ENCODE measurements at regions not wholly inside any gene's neighbourhood (a gene's known extent, or its start where the extent isn't known, plus 50 kb on each side); places are given as distances from the start of the nearest gene placed in this dataset.

DNA sequence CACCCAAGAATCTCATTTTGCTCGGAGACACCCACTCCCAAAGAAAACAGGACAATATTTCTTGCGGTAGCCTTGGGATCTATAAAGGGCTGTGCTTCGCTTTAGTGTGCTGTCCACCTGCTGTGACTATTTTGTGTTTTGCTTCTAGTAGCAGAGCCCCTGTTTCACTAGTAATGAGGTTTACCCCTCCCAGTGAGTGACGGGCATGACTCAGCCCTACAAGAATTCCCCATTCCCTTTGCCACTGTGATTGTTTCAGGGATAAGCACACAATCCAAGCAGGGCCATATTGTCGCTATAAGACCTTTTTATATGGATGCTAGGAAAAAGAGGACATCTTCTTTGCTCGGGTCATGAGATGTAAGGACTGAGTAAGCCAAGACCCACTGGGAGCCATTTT is 62.5 kb upstream of the FOXB1 start:
- TF ChIP-seq, protein P1, sequence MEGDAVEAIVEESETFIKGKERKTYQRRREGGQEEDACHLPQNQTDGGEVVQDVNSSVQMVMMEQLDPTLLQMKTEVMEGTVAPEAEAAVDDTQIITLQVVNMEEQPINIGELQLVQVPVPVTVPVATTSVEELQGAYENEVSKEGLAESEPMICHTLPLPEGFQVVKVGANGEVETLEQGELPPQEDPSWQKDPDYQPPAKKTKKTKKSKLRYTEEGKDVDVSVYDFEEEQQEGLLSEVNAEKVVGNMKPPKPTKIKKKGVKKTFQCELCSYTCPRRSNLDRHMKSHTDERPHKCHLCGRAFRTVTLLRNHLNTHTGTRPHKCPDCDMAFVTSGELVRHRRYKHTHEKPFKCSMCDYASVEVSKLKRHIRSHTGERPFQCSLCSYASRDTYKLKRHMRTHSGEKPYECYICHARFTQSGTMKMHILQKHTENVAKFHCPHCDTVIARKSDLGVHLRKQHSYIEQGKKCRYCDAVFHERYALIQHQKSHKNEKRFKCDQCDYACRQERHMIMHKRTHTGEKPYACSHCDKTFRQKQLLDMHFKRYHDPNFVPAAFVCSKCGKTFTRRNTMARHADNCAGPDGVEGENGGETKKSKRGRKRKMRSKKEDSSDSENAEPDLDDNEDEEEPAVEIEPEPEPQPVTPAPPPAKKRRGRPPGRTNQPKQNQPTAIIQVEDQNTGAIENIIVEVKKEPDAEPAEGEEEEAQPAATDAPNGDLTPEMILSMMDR (IDR thresholded peaks at IDR 0.05) = no peak
- TF ChIP-seq POLR2A (IDR thresholded peaks at IDR 0.05) = no peak
- no peak for TF ChIP-seq EP300 (IDR thresholded peaks at IDR 0.05)

Measured in tibial nerve (tissue), 4 donors.